HG02798 (cell line): ENCODE measurements at regions not wholly inside any gene's neighbourhood (a gene's known extent, or its start where the extent isn't known, plus 50 kb on each side); places are given as distances from the start of the nearest gene placed in this dataset.
"Not testable (repeated sequence)": the region's sequence is repeated elsewhere in the genome, so short reads cannot be mapped to it uniquely, and the experiment has no call there.

Experiments used
- ATAC-seq: cut with Tn5 transposase; IDR thresholded peaks from one replicate; pipeline ENCODE4 v1.9.1; 2021; ENCODE audit warnings: mild to moderate bottlenecking; ENCODE audit not compliant: unreplicated experiment, poor library complexity

DNA sequence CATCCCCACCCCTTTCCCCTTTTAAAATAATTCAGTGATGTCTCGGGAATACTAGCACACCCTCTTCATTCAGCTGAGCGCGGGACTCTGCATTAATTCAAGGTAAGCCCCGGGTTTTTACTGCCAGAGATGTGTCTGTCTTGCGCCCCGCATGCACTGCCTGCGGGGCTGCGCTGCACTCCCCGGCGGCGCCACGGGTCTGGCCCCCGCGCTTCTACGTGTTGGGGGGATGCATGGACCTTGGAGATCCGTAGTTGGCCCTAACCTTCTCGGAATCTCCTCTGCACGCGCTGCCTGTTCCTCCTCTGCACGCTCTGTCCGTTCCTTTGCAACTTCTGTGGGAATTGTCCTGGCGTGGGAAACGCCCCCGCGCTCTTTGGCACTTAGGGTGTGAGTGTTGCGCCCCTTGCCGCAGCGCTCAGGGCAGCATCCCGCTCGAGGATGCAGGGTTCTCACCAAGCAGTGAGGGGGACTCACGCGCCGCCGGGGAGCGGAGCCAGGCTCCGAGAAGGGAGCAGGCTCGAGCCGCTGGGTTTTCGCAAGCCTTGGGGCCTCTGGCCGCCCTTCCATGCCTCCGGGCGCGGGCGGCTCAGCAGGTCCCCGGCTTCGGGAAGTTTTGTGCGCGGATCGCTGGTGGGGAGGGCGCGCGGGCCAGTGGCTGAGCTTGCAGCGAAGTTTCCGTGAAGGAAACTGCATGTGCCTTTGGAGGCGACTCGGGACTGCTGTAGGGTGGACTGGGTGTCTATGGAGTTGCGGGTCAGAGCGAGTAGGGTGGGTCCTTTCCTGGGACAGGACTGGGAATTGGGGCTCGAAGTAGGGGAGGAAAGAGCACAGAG lies 165.1 kb upstream of the CACNA1E start:
- no peak for ATAC-seq

DNA sequence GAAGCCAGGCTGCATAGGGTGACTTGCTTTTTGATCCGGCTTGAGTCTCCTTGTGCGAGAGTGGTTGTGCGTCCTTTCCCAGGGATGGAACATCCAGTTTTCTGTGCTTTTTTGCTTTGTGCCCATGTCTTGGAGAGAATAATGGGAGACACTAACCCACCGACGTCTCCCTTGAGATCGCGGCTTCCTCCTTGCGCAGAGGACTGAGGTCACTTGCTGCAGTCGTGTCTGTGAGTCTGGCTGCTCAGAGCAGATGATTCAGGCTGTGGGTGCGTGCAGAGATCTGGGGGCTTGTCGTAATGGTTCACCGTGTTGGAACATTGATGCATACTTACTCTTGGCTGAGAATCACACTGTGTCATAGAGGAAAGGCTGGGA lies 164.5 kb upstream of the CACNA1E start:
- ATAC-seq: no peak

DNA sequence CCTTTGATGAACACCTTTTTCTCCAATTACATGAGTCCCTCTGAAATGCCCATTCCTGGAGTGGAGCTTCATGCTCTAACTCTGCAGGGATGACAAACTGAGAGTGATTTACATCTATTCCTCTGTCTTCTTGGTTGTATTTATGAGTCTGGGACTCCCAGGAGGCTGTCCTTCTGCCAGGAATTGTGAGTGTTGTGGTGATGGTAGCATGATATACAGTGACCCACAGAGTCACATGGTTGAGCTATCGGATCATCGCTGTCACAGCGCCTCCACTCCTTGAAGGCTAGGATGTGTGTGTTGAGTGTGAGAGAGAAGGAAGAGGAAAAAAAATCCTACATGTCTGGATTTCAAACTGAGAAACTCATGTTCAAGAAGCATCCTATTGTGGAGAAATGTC lies 163.4 kb upstream of the CACNA1E start:
- ATAC-seq: no peak

DNA sequence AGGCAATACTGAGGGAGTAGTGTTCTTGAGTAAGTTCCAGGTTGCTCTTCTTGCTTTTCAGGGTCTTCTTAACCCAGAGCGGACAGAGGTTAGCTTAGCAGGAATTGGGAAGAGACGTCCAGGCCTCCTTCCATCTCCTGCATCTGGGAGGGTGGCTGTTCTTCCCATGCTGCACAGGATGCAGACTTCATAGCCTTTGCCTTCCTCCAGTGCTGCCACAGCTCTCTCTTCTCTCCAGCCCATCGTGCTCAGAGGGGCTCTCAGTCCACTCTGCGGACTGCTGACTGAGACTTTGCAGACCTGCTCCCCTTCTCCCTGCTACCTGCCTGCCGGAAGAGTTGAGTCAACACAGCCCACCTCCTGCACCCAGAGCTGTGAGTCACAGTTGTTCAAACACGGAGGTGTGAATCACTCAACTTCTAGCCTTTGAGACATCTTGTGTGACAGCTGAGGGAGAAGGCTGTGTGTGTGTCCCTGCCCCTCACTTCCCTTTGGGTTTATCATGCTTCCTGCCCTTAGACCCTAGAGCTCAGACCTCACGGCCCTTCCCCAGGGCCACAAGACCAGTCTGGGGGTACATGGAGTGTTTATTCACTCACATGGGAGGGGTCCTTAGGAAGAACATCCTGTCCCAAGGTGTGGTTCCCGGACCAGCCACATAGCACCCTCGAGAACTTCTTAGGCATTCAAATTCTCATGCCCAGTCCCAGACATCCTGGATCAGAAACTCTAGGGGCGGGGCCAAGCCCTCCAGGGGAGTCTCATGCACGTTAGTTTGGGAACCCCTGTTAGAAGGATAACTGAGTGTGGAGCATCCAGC lies 158.3 kb upstream of the CACNA1E start:
- ATAC-seq: no peak

DNA sequence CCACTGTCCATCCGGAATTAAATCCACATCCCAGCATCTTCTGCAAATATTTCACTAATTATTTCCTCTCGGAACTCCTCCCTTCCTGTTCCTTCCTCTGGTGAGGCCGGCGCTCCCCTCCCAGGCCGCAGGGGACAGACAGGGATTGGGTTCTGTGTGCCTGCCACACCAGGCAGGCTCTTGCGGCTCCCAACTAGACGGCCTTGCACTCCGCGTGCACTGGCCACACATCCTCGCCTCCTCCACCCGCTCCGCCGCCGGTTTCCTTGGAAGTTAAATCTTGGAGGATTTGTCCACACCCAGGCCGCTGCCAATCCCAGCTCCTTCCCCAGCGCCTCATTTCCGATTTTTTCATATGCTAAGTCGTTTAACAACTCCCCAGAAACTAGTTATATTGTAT lies 157.6 kb upstream of the CACNA1E start:
- ATAC-seq: not testable (repeated sequence)

DNA sequence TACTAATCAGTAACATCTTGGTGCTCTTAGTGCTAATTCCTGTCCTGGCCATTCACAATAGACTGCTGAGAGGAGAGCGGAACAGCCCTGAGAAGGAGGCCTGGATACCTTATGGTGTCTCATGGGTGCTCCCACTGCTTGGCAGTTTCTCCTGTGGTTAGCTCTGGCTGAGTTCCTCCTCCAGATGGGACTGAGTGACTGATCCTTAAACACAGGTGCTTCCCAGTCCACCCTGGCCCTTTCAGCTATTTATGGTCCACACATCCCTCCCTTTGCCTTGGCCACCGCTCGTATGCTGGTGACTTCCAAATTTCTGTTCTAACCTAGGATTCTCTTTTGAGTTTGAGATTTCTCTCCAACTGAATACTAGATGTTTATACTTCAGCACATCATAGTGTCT lies 157.0 kb upstream of the CACNA1E start:
- no peak for ATAC-seq

DNA sequence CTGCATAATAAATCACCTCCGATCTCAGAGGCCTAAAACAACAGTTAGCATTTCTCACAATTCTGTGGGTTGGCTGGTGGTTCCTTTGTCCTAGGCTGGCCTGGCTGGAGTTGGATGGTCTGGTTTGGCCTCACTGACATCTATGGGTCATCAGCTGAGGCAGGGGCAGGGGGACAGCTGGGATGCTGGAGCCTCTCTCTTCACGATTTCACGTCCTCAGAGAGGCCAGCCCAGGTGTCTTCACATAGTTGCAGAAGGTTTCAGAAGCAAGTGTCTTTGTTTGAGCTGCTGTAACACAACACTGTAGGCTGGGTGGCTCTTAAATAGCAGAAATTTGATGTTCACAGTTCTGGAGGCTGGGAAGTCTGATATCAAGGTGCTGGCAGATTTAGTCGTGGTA lies 155.5 kb upstream of the CACNA1E start:
- no peak for ATAC-seq

DNA sequence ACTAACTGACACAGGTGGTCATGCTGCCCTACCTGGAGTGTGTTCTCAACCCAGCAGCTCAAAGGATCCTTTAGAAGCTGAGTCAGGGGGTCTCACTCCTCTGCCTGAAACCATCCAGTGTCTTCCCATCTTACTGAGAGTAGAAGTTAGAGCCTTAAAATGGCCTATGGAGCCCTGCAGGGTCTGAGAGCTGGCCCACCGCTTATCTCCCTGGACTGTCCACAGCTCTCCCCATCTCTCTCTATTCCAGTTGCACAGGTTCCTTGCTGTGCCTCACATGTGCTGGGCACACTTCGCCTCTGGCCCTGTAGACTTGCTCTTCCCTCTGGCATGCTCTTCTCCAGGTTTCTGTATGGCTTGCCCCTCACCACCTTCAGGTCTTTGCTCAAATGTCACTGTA lies 148.6 kb upstream of the CACNA1E start:
- ATAC-seq: no peak

DNA sequence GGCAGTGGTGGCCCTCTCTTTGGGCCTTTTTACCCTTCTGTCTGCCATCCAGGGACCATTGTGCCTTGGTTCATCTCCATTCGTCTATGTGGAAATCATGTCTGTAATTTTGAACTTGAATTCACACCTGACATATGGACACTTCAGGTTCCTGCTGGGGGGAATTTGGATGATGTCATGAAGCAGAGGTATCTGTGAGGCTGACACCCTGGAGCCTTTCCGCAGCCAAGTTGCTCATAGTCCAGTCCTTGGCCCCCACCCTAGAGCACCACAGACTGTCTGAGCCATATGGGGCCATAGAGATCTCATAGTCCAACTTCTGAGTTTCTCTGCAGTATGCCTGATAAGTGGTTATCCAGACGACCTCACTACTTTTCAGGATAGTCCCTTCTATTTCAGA lies 147.7 kb upstream of the CACNA1E start:
- no peak for ATAC-seq

DNA sequence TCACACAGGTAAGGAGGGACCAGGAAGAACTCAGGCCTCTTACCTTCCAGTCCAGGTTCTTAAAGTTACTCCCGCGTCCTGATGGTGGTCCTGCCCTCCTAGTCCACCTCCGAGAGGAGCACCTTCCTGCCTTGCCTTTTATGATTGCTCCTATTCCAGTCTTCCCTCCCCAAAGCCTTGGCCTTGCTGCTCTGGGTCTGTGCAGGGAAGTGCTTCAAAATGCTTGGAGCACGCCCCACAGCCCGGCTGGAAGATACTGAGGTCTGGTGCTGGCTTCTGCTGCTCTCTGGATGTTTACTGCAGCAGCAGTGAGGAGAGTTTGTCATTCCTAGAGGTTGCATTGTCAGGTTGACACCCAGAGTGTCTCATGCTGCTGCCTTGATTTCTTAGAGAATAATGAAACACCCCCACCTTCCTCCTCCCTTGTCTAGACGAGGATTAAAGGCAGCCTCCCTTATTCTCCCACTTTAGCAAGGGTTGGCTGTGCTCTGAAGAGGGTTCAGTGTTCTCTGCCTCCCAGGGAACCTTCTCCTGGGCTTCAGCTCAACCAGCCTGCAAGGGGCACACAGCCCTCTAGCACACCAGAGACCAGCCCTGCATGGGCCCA lies 142.2 kb upstream of the CACNA1E start:
- no peak for ATAC-seq

DNA sequence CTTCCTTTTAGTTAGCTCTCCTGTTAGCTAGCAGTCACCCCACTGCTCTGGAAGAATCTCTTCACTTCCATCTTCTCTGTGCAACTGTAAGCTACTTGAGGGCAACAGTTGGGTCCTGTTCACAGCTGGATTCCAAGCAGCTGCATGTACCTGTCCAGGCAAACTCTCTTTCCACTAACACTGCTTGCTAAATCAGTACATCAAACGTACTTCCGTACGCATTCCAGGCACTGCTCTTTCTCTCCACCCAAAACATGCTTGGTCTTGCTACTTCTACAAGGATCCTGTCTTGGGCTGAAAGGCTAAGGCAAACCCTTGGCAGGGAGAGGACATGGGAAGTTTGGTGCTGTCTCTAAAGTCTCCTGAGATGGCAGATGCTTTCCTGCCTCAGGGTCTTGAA lies 139.2 kb upstream of the CACNA1E start:
- no peak for ATAC-seq

DNA sequence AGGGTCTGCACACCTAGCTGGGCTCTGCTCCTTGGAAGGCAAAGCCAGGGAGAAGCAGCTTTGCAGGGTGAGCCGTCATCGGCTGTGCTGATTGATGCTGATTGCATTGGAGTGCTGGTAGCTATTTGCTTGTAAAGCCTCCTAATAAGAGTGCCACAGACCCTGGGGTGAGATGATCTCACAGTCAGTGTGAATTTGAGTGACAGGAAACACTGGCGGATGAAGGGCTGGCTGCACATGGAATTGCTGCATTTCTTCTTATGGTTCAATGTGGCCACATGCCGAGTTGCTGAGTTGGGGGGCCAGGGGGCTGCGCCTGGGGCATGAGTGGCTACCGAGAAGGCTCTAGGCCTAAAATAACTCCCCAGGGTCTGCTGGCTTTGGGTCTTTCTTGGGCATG lies 138.2 kb upstream of the CACNA1E start:
- no peak for ATAC-seq

DNA sequence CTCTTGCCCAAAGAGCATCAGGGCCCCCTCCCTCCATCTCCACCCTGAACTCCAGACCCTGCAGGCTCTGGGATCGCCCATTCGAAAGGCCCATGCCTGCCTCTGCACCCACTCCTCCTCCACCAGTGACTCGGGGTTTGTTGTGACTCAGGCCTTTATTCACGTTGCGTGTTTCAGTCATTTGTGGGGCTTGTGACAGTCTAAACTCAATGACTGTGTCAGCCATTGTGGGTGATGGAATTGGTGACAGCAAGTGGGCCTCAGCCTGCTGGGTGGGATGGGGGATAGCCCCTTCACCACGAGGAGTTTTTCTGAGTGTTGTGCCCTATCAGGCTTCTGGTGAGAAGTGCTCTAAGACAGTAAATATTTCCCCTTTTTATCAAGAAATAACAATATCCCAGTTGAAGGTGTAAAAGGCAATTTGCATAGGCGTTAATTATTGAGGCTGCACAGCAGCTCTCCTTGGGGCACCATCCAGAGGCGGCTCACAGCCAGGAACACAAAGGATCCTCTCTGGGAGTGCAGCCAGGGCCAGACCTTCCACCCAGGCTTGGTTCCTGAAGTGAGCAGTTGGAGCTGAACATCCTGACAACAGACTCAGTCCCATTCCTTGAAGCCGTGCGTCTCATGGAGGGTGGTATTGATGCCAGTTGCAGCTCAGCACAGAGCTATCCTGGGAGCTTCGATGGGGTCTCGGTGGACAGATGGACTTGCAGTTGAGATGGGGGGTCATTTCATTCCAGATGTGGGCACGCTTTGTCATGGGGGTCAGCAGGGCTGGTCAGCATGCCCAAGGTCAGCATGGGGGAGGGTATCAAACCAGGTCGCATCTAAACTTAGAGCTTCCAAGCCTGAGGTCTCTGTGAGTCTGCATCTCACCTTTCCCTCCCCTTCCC lies 135.6 kb upstream of the CACNA1E start:
- no peak for ATAC-seq

DNA sequence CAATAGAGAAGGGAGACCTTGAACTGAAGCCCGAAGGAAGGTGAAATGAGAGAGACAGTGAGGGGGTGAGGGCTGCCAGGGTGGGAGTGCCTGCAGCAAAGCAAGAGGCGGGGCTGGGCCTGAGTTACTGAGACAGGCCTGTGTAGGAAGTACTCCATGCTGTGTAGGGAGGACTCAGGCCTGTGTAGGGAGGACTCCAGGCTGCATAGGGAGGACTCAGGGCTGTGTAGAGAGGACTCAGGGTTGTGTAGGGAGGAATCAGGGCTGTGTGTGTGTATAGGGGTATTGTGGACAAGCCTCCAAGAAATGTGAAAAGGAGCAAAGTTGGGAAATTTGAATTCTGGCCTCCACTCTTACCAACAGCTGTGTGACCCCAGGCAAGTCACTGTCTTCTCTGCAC lies 133.8 kb upstream of the CACNA1E start:
- no peak for ATAC-seq

DNA sequence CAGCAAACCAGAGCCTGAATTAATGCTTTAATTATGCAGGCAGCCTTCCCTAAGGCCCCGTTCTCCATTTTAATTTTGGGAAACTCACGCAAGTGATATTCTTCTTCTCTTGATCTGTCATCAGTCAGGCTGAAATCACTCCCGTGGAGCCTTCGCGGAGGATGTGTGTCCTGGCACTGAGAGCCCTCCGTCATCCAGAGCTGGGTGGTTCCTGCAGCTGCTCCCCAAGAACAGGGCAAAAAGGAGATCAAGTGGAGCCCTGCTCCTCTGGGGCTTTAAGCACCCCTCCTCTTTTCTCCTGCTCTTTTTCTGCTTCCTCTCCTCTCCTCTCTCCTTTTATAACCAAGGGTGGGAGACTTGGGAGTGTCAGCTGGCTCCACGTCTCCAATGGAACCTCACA lies 133.2 kb upstream of the CACNA1E start:
- ATAC-seq: no peak

DNA sequence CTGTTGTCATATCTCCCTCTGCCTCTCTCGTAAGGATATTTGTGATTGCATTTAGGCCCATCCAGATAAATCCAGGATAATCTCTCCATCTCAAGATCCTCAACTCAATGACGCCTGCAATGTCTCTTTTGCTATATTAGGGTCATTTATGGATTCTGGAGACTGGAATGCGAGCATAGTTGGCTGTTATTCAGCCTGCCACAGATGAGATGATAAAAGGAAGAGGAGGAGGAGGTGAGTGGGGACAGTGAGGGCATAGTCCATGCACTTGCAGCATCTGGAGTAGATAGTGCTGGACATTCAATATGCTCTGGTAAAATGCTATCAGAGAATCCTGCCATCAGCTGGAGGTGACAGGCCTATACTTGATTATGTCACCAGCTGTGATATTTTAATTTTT lies 131.6 kb upstream of the CACNA1E start:
- ATAC-seq: no peak

DNA sequence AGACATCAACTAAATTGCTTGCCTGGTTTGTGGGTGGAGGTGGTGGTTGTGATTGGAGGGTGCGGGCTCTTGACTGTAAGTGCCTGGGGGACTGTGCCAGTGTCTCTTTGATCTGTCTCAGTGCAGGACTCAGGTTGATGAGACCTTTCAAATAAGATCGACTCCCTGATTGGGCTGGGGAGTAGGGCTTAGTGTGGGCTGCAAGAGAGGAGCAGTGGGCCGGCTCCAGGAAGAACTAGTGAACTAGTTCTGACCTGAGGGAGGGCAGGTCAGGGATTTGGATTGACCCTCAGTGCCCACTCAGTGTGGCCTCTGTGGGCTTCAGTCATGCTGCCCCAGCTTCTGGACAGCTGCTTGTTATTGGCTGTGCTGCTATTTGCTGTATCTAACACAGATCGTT lies 130.6 kb upstream of the CACNA1E start:
- ATAC-seq: no peak

DNA sequence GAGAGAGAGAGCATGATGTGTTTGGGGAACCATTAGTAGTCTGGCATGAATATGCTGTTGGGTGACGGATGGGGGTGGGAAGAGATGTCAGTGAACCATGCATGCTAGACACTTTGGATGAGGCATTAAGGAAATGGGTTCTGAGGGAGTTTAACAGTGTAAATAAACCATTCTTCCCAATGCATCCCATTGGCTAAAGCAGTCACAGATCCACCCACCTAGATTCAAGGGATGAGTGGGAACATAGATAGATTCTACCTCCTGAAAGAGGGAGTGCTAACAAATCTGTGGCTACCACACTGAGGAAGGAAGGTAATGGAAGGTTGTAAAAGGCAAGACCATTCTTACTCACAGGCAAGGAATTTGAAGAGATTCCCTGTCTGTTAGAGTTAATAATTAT lies 129.8 kb upstream of the CACNA1E start:
- ATAC-seq: no peak

DNA sequence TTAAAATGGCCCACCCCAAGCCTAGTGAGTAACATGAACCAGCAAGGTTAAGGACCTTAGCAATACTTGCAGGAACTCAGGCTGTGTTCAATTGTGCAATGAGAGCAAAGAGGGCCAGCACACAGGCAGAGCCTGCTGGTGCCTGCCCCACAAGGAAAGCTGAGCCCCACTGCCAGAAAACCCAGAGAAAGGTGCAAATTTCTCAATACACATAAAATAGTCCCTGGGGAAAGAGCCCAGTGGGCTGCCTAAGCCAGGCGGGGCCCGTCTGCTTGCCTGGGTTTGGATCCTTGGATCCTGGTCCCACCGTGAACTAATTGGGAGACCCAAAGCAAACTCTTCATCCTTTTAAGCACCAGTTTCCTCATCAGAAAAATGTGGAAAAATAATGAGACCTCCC lies 128.5 kb upstream of the CACNA1E start:
- ATAC-seq: no peak
